Hepatocyte (in vitro differentiated cells): ENCODE measurements at regions not wholly inside any gene's neighbourhood (a gene's known extent, or its start where the extent isn't known, plus 50 kb on each side); places are given as distances from the start of the nearest gene placed in this dataset.

ENCODE experiments used
- DNase-seq: peaks from one replicate; pipeline ENCODE4 v3.0.0-alpha.2; 2016; ENCODE audit warnings: low spot score
- H2AFZ ChIP-seq: fragments of 200-600 bp; sonication (generic); 2 replicates; pipeline ENCODE4 v1.6.0; 2016; ENCODE audit warnings: antibody characterized with exemption, mild to moderate bottlenecking
- H3K27ac ChIP-seq: fragments of 200-600 bp; sonication (generic); 2 replicates; pipeline ENCODE4 v1.5.1; 2016; ENCODE audit warnings: mild to moderate bottlenecking
- H3K27me3 ChIP-seq: fragments of 200-600 bp; sonication (generic); 2 replicates; pipeline ENCODE4 v1.6.1; 2016
- H3K36me3 ChIP-seq: fragments of 200-600 bp; sonication (generic); replicated peaks from 2 replicates; pipeline ENCODE4 v1.5.1; 2016; ENCODE audit warnings: low read depth; ENCODE audit not compliant: insufficient read depth
- H3K4me1 ChIP-seq: fragments of 200-600 bp; sonication (generic); 2 replicates; pipeline ENCODE4 v1.5.1; 2016; ENCODE audit warnings: mild to moderate bottlenecking, moderate library complexity; ENCODE audit not compliant: insufficient read depth
- H3K4me2 ChIP-seq: fragments of 200-600 bp; sonication (generic); 2 replicates; pipeline ENCODE4 v1.6.0; 2016
- H3K4me3 ChIP-seq: fragments of 200-600 bp; sonication (generic); 2 replicates; pipeline ENCODE4 v1.5.1; 2016; ENCODE audit warnings: mild to moderate bottlenecking
- H3K79me2 ChIP-seq: fragments of 200-600 bp; sonication (generic); 2 replicates; pipeline ENCODE4 v1.6.0; 2017; ENCODE audit warnings: mild to moderate bottlenecking
- H3K9me2 ChIP-seq: fragments of 200-600 bp; sonication (generic); replicated peaks from 2 replicates; pipeline ENCODE4 v1.6.0; 2017; ENCODE audit warnings: mild to moderate bottlenecking; ENCODE audit not compliant: insufficient read depth
- H3K9me3 ChIP-seq: fragments of 200-600 bp; sonication (generic); 2 replicates; pipeline ENCODE4 v1.5.1; 2016; ENCODE audit warnings: low read depth, mild to moderate bottlenecking
- H4K20me1 ChIP-seq: fragments of 200-600 bp; sonication (generic); 2 replicates; pipeline ENCODE4 v1.6.0; 2016; ENCODE audit warnings: mild to moderate bottlenecking; ENCODE audit not compliant: insufficient read depth, poor library complexity, severe bottlenecking
- CTCF ChIP-seq: fragments of 200-600 bp; sonication (generic); IDR thresholded peaks from 2 replicates; pipeline ENCODE4 v1.5.1; 2016; ENCODE audit warnings: antibody characterized with exemption, mild to moderate bottlenecking; ENCODE audit not compliant: poor library complexity
- EZH2 ChIP-seq: fragments of 200-600 bp; sonication (generic); IDR thresholded peaks from 2 replicates; pipeline ENCODE4 v1.6.1; 2016; ENCODE audit warnings: antibody characterized with exemption, mild to moderate bottlenecking, borderline replicate concordance
- EZH2phosphoT487 ChIP-seq: fragments of 200-600 bp; sonication (generic); IDR thresholded peaks from one replicate; pipeline ENCODE4 v1.6.1; 2018; ENCODE audit warnings: antibody characterized with exemption, mild to moderate bottlenecking, low read depth, moderate library complexity; ENCODE audit not compliant: unreplicated experiment, severe bottlenecking
- WGBS: methylation state at CpG from one replicate; pipeline ENCODE4 v1.1.6; 2016; ENCODE audit warnings: low lambda C conversion rate; ENCODE audit errors: missing lambda C conversion rate; 5-methylcytosine and 5-hydroxymethylcytosine counted together

- H3K4me2 ChIP-seq, result no peak overlapping the region
- no peaks in the 10 kb centered on the region for H3K4me1 ChIP-seq
- H3K4me3 ChIP-seq, result no peak overlapping the region
- no peaks in the 10 kb centered on the region for H3K9me3 ChIP-seq
- H3K9me2 ChIP-seq, result no peaks in the 10 kb centered on the region
- H3K36me3 ChIP-seq, result no peaks in the 10 kb centered on the region
- WGBS, result 52% methylated on average over 1 of the region's 1 CpG
- no peaks in the 10 kb centered on the region for H4K20me1 ChIP-seq
- H3K27me3 ChIP-seq, result no peaks in the 10 kb centered on the region
- no peaks in the 10 kb centered on the region for H3K79me2 ChIP-seq
- no peak overlapping the region for H3K27ac ChIP-seq
- TF ChIP-seq CTCF (no peak), EZH2phosphoT487 (no peak), EZH2 (no peak)
- no peak for DNase-seq
- no peak overlapping the region for H2AFZ ChIP-seq
Measured at GRCh38 chr6:74609871-74610270, 596.0 kb downstream of the COL12A1 start.

GRCh38 chr6:74607934-74608333 lies 597.9 kb downstream of the COL12A1 start:
- H2AFZ ChIP-seq, result no peak overlapping the region
- no peaks in the 10 kb centered on the region for H3K27me3 ChIP-seq
- H3K9me3 ChIP-seq, result no peaks in the 10 kb centered on the region
- no peaks in the 10 kb centered on the region for H3K9me2 ChIP-seq
- H3K79me2 ChIP-seq, result no peaks in the 10 kb centered on the region
- H3K4me1 ChIP-seq, result no peaks in the 10 kb centered on the region
- TF ChIP-seq EZH2 (no peak), EZH2phosphoT487 (no peak)
- H4K20me1 ChIP-seq, result no peaks in the 10 kb centered on the region
- no peak overlapping the region for H3K27ac ChIP-seq
- H3K36me3 ChIP-seq, result no peaks in the 10 kb centered on the region
- WGBS, result 42% methylated on average over 3 of the region's 3 CpGs
- H3K4me2 ChIP-seq, result no peak overlapping the region
- DNase-seq, result no peak
- H3K4me3 ChIP-seq, result no peak overlapping the region

DNA sequence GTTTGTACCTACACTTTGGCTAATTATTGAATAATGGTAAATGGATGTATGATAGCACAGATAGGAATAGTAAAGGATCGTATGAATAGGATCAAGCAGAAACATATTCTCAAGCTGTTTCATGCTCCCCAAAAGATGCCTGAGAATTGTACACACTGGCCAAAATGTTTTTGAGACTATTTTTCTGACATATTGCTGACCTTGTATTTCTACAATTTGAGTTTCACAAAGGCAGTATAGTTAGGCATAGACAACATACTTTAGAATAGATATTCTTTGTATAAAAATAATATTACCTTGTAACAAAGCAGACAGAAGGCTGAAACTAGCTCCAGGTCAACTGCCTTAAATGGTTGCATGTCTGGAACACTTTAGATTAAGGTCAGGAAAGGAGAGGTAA lies 598.4 kb downstream of the COL12A1 start:
- Histone ChIP-seq H2AFZ (no peak overlapping the region), H3K4me1 (no peaks in the 10 kb centered on the region), H3K9me2 (no peaks in the 10 kb centered on the region), H3K36me3 (no peaks in the 10 kb centered on the region), H3K79me2 (no peaks in the 10 kb centered on the region), H3K27me3 (no peaks in the 10 kb centered on the region), H4K20me1 (no peaks in the 10 kb centered on the region), H3K4me3 (no peak overlapping the region), H3K9me3 (no peaks in the 10 kb centered on the region), H3K4me2 (no peak overlapping the region), H3K27ac (no peak overlapping the region)
- no peak for TF ChIP-seq CTCF
- TF ChIP-seq EZH2, result no peak
- no peak for TF ChIP-seq EZH2phosphoT487
- WGBS, result 98% methylated on average over 1 of the region's 1 CpG
- no peak for DNase-seq

DNA sequence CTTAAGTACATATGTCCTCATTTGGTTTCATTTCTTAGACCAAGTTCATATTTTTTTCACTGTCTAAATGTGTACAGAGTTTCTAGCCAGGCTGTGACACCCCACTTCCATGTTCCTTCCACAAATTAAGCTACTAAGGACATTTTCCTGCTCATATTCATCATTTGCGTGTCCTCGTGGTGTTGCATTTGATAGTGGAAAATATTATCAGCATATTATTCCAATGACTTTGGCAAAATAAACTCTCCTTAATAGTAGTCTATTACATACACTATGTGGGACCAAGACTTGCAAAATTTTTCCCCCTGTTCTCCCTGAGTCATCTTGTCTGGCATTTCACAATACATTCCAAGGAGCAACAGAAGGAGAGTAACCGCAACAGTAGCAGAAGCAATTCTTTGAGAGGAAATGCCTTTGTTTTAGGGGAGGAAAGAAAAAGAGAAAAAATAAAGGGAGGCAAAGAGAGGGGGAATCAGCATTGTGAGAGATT lies 599.2 kb downstream of the COL12A1 start:
- no peak for DNase-seq
- Histone ChIP-seq H3K27me3 (no peaks in the 10 kb centered on the region), H3K79me2 (no peaks in the 10 kb centered on the region), H4K20me1 (no peaks in the 10 kb centered on the region), H3K4me2 (no peak overlapping the region), H3K36me3 (no peaks in the 10 kb centered on the region), H3K27ac (no peak overlapping the region), H2AFZ (no peak overlapping the region), H3K4me3 (no peak overlapping the region), H3K4me1 (no peaks in the 10 kb centered on the region), H3K9me3 (no peaks in the 10 kb centered on the region), H3K9me2 (no peaks in the 10 kb centered on the region)
- TF ChIP-seq EZH2phosphoT487, result no peak
- TF ChIP-seq EZH2, result no peak
- no peak for TF ChIP-seq CTCF
- WGBS, result 87% methylated on average over 3 of the region's 3 CpGs
